HG03025 (cell line): ENCODE measurements at regions not wholly inside any gene's neighbourhood (a gene's known extent, or its start where the extent isn't known, plus 50 kb on each side); places are given as distances from the start of the nearest gene placed in this dataset.
"Not testable (repeated sequence)": the region's sequence is repeated elsewhere in the genome, so short reads cannot be mapped to it uniquely, and the experiment has no call there.

Source experiments
- ATAC-seq: cut with Tn5 transposase; IDR thresholded peaks from one replicate; pipeline ENCODE4 v1.9.1; 2021; ENCODE audit warnings: mild to moderate bottlenecking, moderate library complexity; ENCODE audit not compliant: unreplicated experiment, low FRiP score

- ATAC-seq = no peak
Observed at GRCh38 chr9:17888066-17888465, 309.2 kb downstream of the SH3GL2 start.

GRCh38 chr9:17888964-17889363 is 310.1 kb downstream of the SH3GL2 start:
- ATAC-seq = not testable (repeated sequence)

DNA sequence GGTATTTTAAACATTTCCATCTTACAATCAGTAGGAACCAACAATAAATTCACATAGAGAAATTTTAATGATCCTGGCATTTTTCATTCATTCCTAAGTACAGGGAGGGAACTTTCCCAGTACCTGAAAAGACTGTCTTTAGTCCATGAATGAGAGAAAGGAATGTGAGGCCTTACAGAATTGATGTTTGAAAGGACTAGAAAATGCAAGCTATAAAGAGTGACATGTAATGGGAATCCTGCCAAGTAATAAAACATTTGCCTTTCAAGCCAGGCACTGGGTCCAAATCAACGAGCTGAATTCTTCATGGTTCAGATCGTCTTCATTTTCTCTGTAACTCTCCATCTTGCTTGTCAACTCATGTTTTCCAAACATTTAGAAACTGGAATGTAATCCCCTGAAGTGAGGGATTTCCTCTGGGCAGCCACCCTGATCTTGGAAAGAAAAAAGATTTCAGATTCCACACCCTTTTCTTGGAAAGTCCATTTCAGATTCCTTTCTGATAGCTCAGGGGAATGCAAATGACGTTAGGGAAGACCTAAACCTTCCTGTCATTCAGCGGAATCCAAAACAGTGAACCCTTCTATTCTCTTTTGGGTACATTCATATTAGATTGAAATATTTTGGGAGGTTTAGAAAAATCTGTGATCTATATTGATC is 315.8 kb downstream of the SH3GL2 start:
- no peak for ATAC-seq

- ATAC-seq = no peak
Observed at GRCh38 chr9:17900606-17901005, 321.7 kb downstream of the SH3GL2 start.

GRCh38 chr9:17905366-17905765 is 326.5 kb downstream of the SH3GL2 start:
- ATAC-seq = no peak

DNA sequence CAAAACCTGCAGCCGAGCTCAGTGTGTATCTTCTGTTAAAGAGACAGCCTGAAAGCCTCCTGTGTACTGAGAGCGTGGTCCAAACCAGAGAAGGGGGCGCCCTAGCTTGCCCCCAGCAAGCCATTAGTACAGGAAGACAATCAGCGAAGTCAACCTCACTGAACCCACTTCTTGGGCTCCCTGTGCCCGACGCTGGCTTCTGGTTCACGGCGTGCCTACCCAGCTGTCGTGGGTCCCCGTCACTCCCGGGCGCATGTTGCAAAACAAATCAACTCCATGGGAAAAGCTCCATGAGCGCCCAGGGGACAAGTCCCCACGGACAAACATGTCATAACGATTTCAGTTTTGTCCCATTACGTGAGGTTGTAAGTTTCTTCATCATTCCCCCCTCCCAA is 326.9 kb downstream of the SH3GL2 start:
- no peak for ATAC-seq

DNA sequence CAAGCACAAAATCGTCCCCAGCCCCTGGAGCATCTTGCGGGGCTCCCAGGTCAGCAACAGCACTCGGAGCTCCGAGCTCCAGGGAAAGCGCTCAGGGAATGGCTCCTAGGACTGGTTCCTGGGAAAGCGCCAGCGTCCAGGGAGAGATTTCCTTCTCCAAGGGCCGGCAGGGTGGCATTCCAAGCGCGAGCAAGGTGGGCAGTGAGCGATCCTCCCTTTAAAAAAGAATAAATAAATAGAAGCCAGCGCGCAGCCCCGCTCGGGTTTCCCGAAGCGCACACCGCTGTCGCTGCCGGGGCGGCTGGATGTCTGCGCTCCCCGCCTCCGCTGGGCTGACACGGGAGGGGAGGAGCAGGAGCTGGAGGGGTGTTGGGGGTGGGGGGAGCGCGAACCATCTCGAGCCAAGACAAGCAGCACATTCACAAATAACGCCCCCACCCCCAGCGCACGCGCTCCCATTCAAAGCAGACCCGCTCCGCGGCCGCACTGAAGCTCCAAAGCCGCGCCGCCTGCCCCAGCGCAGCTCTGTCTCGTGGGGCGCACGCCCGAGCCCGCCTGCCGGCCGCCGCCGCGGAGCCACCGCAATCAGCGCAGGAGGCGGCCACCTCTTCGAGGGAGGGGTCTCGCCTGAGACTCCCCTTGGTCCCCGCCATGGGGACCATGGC is 327.4 kb downstream of the SH3GL2 start:
- ATAC-seq = no peak

- no peak for ATAC-seq
Observed at GRCh38 chr9:17906841-17907778, 328.2 kb downstream of the SH3GL2 start.

- ATAC-seq = no peak
Observed at GRCh38 chr9:17907779-17908508, 329.1 kb downstream of the SH3GL2 start.

GRCh38 chr9:17926246-17926645 is 347.4 kb downstream of the SH3GL2 start:
- ATAC-seq = no peak

GRCh38 chr9:17927616-17928015 is 348.8 kb downstream of the SH3GL2 start:
- no peak for ATAC-seq

- no peak for ATAC-seq
Observed at GRCh38 chr9:17928228-17928627, 349.4 kb downstream of the SH3GL2 start.

- no peak for ATAC-seq
Observed at GRCh38 chr9:17928768-17929167, 349.9 kb downstream of the SH3GL2 start.

DNA sequence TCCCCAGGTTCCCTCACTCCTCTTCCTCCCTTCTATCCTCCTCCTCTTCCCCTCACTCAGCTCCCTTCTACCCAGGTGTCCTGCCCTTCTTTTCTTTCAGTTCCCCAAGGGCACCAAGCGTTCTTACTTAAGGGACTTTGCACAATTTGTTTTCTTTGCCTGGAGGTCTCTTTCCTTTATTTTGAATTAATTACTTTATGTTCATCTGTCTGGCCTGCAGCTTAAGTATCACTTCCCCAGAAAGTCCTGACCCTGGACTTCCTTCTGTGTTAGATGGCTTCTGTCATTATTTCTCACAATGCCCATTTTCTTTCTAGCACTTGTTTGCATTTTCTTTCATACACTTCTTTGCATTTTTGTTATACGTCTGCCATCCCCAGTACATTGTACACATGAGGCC is 350.6 kb downstream of the SH3GL2 start:
- ATAC-seq = no peak

DNA sequence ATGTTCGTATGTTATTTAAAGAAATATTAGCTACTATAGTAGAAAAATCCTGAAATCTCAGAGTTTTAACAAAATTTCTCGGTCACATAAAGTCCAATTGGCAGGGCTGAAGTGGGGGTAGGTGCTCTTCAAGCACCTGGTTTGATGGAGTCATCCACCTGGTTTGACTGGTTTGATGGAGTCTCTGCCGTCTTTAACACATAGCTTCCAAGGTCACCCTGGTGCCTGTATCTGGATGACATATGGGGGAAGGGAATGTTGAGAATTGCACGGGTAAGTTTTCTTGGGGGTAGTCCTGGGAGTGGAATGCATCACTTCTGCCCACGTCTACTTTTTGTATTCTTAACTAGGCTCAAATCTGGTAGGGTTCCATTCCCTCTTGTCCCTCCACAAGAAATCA is 351.2 kb downstream of the SH3GL2 start:
- no peak for ATAC-seq

DNA sequence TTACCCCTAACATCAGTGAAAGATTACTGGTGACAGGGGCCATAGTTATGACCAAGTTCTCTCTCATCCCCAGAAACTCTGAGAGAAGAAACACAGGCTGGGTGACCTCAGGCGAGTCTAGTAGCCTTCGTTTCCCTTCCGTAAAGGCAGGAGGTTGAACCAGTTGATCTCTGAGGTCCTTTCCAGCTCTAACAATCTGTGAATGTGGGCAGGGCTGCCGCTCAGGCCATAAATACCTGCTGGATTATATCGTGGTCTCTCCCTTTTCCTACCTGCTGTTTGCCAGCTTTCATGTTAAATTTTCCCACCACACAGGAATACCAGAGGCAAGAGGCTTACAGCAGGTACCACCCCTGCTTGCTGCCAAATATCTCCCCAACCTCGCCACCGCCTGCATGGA is 357.5 kb downstream of the SH3GL2 start:
- no peak for ATAC-seq

DNA sequence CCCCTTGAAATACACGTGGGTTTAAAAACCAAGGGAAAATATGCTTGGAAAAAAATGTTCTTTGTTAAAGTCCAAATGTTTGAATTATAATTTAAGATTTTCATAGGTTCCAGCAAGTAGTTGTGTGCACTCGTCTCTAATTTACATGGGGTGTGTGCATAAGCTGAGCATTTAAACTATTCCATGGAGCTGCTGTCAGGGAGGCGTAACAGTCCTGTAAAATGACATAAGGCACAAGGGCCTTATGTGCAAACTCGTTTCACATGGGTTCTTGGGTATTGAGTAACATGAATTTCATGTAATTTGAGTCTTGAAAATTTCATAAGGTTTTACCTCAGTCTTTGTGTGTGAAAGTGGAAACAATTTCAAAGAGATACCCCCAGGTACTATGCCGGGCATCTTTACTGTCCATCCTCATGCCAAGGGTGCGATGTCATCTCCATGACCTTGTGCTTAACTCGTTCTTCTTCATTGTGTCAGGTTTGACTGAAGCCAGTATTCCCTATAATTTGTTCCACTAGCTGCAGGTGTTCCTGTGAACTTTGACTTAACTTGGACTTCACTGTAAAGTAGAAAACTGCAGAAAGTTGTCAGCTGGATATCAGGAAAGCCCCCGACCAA is 359.3 kb downstream of the SH3GL2 start:
- no peak for ATAC-seq

GRCh38 chr9:17942498-17942897 is 363.6 kb downstream of the SH3GL2 start:
- ATAC-seq = no peak

- no peak for ATAC-seq
Observed at GRCh38 chr9:17955409-17955808, 376.5 kb downstream of the SH3GL2 start.

DNA sequence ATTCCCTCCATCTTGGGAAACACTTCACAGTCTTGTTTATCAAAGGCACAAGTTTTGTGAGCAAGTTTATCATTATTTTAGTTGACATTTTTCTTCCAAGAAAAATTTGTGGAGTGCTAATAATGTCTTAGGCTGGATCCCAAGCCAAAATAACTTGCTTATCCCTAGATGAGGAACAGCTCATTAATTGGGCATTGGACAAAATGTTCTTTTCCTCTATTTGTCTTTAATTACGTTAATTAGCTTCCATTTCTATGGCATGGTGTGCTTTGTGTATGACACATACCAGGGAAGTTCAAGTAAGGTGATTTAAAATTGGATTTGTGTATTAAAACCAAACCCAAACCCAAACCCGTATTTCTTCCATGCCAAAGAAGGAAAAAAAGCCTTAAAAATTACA is 379.5 kb downstream of the SH3GL2 start:
- no peak for ATAC-seq
